Fibroblast of mammary gland (primary cell): ENCODE measurements at regions not wholly inside any gene's neighbourhood (a gene's known extent, or its start where the extent isn't known, plus 50 kb on each side); places are given as distances from the start of the nearest gene placed in this dataset.
"Not testable (repeated sequence)": the region's sequence is repeated elsewhere in the genome, so short reads cannot be mapped to it uniquely, and the experiment has no call there.

Source experiments
- DNase-seq: peaks from one replicate; pipeline ENCODE4 v3.0.0-alpha.2; 2010; ENCODE audit warnings: low read depth
- H3K4me3 ChIP-seq: 2 replicates; pipeline ENCODE4 v1.5.1; 2011; ENCODE audit warnings: low read depth, mild to moderate bottlenecking, low read length, moderate library complexity; ENCODE audit not compliant: control insufficient read depth
- TF ChIP-seq, protein P1 (sequence below): conservative IDR thresholded peaks from 2 replicates; pipeline ENCODE4 v1.5.1; 2011; ENCODE audit warnings: low read depth, low read length, inconsistent platforms; ENCODE audit not compliant: control insufficient read depth, insufficient read depth

DNA sequence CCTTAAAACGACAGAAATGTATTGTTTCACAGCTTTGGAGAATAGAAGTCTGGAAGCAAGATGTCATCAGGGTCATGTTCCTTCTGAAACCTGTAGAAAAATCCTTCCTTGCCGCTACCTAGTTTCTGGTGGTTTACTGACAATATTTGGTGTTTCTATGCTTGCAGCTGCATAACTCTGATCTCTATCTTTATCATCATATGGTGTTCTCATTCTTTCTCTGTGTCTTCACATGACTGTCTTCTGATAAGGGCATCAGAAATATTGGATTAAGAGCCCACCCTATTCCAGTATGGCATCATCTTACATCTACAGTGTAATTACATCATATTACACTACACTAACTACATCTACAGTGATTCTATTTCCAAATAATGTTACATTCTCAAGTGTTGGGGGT, 148.0 kb downstream of the MANEA start:
- no peak overlapping the region for H3K4me3 ChIP-seq
- TF ChIP-seq, protein P1, sequence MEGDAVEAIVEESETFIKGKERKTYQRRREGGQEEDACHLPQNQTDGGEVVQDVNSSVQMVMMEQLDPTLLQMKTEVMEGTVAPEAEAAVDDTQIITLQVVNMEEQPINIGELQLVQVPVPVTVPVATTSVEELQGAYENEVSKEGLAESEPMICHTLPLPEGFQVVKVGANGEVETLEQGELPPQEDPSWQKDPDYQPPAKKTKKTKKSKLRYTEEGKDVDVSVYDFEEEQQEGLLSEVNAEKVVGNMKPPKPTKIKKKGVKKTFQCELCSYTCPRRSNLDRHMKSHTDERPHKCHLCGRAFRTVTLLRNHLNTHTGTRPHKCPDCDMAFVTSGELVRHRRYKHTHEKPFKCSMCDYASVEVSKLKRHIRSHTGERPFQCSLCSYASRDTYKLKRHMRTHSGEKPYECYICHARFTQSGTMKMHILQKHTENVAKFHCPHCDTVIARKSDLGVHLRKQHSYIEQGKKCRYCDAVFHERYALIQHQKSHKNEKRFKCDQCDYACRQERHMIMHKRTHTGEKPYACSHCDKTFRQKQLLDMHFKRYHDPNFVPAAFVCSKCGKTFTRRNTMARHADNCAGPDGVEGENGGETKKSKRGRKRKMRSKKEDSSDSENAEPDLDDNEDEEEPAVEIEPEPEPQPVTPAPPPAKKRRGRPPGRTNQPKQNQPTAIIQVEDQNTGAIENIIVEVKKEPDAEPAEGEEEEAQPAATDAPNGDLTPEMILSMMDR = no peak
- DNase-seq = no peak

DNA sequence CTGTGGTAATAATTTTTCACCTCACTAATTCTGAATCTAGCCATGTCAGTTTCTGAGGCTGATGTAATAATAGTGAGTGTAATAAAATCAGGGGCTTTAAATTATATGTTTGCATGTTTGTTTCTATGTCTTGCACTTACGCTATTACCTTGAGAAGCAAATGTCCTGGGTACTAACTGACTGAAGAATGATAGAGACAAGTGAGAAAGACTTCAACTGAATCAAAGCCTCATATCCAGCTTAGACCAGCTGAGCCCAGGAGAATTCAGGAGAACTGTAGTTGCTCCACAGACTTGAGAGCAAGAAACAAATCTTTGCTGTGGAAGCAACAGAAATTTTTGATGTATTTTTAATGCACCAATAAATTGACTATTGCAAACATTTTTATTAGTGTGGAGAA, 162.8 kb downstream of the MANEA start:
- TF ChIP-seq, protein P1 = no peak
- DNase-seq = no peak
- H3K4me3 ChIP-seq = no peak overlapping the region

DNA sequence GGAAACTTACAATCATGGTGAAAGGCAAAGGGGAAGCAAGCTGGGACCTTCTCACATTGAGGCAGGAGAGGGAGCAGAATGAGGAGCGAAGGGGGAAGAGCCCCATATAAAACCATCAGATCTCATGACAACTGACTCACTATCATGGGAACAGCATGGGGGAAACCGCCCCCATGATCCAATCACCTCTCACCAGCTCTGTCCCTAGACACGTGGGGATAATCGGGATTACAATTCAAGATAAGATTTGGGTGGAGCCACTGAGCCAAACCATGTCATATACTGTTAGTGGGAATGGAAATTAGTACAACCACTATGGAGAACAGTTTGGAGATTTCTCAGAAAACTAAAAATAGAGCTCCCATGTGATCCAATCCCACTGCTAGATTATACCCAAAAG, 163.7 kb downstream of the MANEA start:
- H3K4me3 ChIP-seq = no peak overlapping the region
- no peak for DNase-seq
- TF ChIP-seq, protein P1 = no peak

DNA sequence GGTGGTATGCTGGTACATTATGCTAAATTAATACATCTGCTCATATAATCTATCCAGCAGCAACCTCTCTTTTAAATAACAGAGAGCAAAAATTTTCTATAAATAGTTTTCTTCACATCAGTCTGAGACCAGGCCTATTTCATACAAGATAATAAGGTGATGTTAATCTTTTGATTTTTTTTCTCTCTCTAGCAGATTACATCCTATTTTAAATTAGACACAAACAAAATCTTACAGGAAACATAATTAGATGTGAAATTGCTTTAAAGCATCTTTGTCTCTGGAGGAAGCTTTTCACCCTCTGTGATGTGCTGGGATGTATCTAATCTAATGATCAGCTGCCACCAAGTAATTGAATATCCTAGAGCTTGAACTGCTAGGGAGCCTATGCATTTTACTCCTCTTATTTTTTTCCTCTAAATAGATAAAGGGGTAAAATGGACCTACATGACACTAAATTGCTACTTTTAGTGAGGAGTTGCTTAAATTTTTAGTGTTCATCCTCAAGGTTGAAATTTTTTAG, 165.5 kb downstream of the MANEA start:
- no peak for DNase-seq
- no peak overlapping the region for H3K4me3 ChIP-seq
- TF ChIP-seq, protein P1 = no peak

DNA sequence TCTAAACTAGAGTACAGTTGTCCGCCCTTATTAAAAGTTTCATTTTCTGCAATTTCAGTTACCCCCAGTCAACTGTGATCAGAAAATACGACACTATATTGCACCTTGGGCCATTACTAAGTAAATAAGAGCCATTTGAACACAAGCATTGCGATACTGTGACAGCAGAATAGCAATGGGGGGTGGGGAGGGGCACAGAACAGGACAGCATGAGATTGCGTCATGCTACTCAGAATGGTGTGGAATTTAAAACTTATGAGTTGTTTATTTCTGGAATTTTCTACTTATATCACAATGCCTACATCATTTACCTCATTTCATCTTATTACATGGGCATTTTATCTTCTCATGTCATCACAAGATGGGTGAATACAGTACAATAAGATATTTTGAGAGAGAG, 166.3 kb downstream of the MANEA start:
- TF ChIP-seq, protein P1 = no peak
- H3K4me3 ChIP-seq = no peak overlapping the region
- no peak for DNase-seq

DNA sequence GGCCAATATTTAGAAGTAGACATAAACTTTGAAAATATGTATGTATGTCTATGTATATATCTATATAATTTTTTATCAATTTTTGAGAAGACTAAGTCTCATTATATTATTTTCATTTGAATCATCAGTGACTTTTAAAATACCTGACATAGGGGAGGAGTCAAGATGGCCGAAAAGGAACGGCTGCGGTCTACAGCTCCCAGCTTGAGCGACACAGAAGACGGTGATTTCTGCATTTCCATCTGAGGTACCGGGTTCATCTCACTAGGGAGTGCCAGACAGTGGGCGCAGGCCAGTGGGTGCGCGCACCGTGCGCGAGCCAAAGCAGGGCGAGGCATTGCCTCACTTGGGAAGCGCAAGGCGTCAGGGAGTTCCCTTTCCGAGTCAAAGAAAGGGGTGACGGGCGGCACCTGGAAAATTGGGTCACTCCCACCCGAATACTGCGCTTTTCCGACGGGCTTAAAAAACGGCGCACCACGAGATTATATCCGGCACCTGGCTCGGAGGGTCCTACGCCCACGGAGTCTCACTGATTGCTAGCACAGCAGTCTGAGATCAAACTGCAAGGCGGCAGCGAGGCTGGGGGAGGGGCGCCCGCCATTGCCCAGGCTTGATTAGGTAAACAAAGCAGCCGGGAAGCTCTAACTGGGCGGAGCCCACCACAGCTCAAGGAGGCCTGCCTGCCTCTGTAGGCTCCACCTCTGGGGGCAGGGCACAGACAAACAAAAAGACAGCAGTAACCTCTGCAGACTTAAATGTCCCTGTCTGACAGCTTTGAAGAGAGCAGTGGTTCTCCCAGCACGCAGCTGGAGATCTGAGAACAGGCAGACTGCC, 181.1 kb downstream of the MANEA start:
- not testable (repeated sequence) for DNase-seq, H3K4me3 ChIP-seq

DNA sequence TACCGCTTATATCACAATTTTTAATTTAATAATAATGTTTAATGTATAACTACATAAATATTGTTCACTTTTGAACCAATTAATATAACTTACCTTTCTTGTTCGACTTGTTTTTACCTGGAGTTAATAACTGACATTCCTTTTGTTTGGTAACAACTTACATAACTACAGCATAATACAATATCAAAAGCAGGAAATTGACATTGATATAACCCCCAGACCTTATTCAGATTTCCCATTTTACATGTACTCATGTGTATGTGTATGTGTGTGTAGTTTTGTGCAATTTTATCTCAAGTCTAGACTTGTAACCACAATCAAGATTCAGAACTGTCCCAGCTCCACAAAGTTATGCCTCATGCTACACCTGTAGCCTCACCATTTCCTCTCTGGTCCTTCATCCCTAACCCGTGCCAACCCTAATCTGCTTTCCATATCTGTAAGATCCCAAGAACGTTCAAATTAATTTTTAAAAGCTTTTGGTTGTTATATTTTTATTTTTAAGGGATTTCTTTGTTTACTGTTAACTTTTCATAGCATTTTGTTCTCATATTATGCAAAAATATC, 190.6 kb downstream of the MANEA start:
- TF ChIP-seq, protein P1 = no peak
- no peak for DNase-seq
- H3K4me3 ChIP-seq = no peak overlapping the region
